ENCODE measurements at regions not wholly inside any gene's neighbourhood (a gene's known extent, or its start where the extent isn't known, plus 50 kb on each side); places are given as distances from the start of the nearest gene placed in this dataset.

DNA sequence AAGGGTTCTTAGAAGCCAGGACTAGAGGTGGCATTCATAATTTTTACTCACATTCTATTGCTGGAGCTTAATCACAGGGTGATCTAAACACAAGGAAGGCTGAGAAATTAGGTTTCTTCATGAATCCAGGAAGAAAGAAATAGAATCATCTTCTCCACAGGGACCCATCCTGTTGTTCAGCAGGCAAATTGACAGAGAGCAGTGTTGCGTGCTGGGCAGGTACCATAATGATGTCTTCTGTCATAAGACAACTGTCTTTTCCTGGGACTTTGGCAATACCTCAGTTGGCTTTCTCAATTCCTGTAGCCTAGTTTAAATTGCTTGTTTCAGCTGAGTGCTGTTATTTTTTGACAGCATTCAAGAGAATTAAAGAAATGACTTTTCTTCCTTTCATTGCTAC is 468.0 kb upstream of the SYT1 start:
- H3K27ac ChIP-seq: no peak overlapping the region
- no peak overlapping the region for H3K4me3 ChIP-seq
- 71 to 97% methylated on average over 1 of the region's 1 CpG for WGBS, 2 donors (ENCODE audit: low coverage in 1 of 2)
- intact Hi-C loops (cut with DNase I; ENCODE audit: low total_unique reads): no loop called here
- in situ Hi-C loops (cut with MboI; ENCODE audit: low pct_ligation_motif_present in 1 of 4, low pct_unique_long_range_greater_than_20kb in 1 of 4, low sequenced_read_pairs in 3 of 4): no loop called here
- H3K27me3 ChIP-seq: no peaks in the 10 kb centered on the region
- no peaks in the 10 kb centered on the region for H3K9me3 ChIP-seq
- no peaks in the 10 kb centered on the region for H3K4me1 ChIP-seq
- no peak for DNase-seq
- no peaks in the 10 kb centered on the region for H3K36me3 ChIP-seq
- TF ChIP-seq POLR2AphosphoS5 (IDR thresholded peaks at IDR 0.05) (no peak), EP300 (IDR thresholded peaks at IDR 0.05; ENCODE audit: low read depth) (no peak), POLR2A (IDR thresholded peaks at IDR 0.05) (no peak)
- TF ChIP-seq, protein P1, sequence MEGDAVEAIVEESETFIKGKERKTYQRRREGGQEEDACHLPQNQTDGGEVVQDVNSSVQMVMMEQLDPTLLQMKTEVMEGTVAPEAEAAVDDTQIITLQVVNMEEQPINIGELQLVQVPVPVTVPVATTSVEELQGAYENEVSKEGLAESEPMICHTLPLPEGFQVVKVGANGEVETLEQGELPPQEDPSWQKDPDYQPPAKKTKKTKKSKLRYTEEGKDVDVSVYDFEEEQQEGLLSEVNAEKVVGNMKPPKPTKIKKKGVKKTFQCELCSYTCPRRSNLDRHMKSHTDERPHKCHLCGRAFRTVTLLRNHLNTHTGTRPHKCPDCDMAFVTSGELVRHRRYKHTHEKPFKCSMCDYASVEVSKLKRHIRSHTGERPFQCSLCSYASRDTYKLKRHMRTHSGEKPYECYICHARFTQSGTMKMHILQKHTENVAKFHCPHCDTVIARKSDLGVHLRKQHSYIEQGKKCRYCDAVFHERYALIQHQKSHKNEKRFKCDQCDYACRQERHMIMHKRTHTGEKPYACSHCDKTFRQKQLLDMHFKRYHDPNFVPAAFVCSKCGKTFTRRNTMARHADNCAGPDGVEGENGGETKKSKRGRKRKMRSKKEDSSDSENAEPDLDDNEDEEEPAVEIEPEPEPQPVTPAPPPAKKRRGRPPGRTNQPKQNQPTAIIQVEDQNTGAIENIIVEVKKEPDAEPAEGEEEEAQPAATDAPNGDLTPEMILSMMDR (IDR thresholded peaks at IDR 0.05): no peak

DNA sequence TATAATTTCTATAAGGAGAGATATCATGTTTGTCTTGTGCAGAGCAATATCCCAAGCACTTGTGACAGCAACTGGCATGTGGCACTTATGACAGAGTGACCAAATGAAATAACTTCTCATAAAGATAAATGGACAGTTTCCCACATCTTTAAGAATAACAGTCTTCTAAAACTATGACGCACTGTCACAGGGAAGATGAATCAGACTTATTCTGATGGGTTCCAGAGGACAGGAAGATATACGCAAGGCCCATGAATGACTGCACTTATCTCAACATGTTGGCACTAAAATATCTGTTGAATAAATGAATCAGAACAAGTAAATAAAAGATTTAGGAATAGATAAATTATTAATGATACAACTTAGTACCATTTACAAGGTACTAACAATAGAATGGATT is 465.8 kb upstream of the SYT1 start:
- TF ChIP-seq POLR2AphosphoS5 (IDR thresholded peaks at IDR 0.05) (no peak), POLR2A (IDR thresholded peaks at IDR 0.05) (no peak), EP300 (IDR thresholded peaks at IDR 0.05; ENCODE audit: low read depth) (no peak)
- TF ChIP-seq, protein P1 (IDR thresholded peaks at IDR 0.05): no peak
- H3K36me3 ChIP-seq: no peaks in the 10 kb centered on the region
- DNase-seq: no peak
- intact Hi-C loops (cut with DNase I; ENCODE audit: low total_unique reads): no loop called here
- no peak overlapping the region for H3K27ac ChIP-seq
- H3K27me3 ChIP-seq: no peaks in the 10 kb centered on the region
- no peaks in the 10 kb centered on the region for H3K9me3 ChIP-seq
- in situ Hi-C loops (cut with MboI; ENCODE audit: low pct_ligation_motif_present in 1 of 4, low pct_unique_long_range_greater_than_20kb in 1 of 4, low sequenced_read_pairs in 3 of 4): no loop called here
- H3K4me3 ChIP-seq: no peak overlapping the region
- 90 to 94% methylated on average over 2 of the region's 2 CpGs for WGBS, 2 donors (ENCODE audit: low coverage in 1 of 2)
- no peaks in the 10 kb centered on the region for H3K4me1 ChIP-seq

DNA sequence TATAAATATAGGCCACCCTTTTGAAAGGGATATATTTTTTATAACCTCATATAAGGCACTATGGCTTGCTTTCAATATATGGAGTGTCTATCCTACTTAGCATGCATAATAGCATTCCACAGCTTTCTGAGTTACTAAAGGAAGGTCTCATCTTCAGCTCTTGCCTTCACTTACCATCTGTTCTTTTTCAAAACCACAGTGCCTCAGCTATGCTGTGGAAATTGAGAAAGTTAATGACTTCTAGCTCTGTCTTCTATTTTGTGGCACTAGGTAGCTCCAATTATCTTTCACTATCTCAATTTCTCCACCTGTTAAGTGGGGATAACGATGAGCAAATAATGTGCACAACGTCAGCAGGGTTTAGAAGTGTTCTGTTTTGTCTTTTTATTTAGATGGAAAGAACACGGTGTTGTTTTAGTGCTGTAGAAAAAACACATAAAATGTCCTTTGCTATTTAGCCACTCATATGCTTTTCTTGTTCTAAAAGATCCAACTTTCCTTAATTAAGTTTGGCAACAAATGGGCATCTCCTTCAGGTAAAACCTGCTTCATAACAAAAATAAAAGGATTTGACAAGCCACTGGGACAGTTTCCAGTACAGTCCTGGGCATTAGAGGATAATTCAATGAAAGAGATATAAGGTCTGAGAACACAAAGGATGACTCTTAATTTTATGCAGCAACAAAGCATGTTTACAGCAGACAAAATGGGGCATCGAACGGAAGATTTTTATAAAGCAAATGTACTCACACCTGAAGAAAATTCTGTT is 462.0 kb upstream of the SYT1 start:
- no peak overlapping the region for H3K27ac ChIP-seq
- in situ Hi-C loops (cut with MboI; ENCODE audit: low pct_ligation_motif_present in 1 of 4, low pct_unique_long_range_greater_than_20kb in 1 of 4, low sequenced_read_pairs in 3 of 4) (no loop called here), intact Hi-C loops (cut with DNase I; ENCODE audit: low total_unique reads) (no loop called here)
- DNase-seq: no peak
- 58 to 60% methylated on average over 5 of the region's 5 CpGs for WGBS, 2 donors (ENCODE audit: low coverage in 1 of 2)
- no peaks in the 10 kb centered on the region for H3K36me3 ChIP-seq
- H3K9me3 ChIP-seq: no peaks in the 10 kb centered on the region
- no peak overlapping the region for H3K4me3 ChIP-seq
- no peaks in the 10 kb centered on the region for H3K27me3 ChIP-seq
- no peaks in the 10 kb centered on the region for H3K4me1 ChIP-seq
- TF ChIP-seq, protein P1 (IDR thresholded peaks at IDR 0.05): no peak
- TF ChIP-seq POLR2A (IDR thresholded peaks at IDR 0.05) (no peak), EP300 (IDR thresholded peaks at IDR 0.05; ENCODE audit: low read depth) (no peak), POLR2AphosphoS5 (IDR thresholded peaks at IDR 0.05) (no peak)

DNA sequence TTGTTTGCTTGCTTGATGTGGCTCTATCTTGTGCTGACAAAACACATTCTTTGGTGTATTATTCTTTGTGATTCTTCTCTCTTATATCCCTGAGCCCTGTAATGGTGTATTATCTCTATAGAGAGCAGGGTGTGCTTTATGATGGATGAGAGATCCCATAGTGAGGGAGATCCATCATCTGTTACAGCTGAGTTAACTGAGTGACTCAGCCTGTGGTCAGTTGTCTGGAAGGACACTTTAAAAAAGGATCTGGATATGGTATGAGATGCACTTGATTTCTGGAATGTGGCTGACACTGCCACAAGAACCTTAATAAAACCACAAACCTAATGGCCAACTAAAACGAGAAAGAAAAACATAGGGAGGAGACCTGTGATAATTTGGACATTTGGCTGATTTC is 461.4 kb upstream of the SYT1 start:
- Histone ChIP-seq H3K27ac (no peak overlapping the region), H3K36me3 (no peaks in the 10 kb centered on the region), H3K9me3 (no peaks in the 10 kb centered on the region), H3K27me3 (no peaks in the 10 kb centered on the region), H3K4me1 (no peaks in the 10 kb centered on the region), H3K4me3 (no peak overlapping the region)
- 17 to 56% methylated on average over 1 of the region's 1 CpG for WGBS, 2 donors (ENCODE audit: low coverage in 1 of 2)
- intact Hi-C loops (cut with DNase I; ENCODE audit: low total_unique reads): no loop called here
- DNase-seq: no peak
- TF ChIP-seq POLR2AphosphoS5 (IDR thresholded peaks at IDR 0.05): no peak
- TF ChIP-seq EP300 (IDR thresholded peaks at IDR 0.05; ENCODE audit: low read depth): no peak
- no peak for TF ChIP-seq POLR2A (IDR thresholded peaks at IDR 0.05)
- TF ChIP-seq, protein P1 (IDR thresholded peaks at IDR 0.05): no peak
- in situ Hi-C loops (cut with MboI; ENCODE audit: low pct_ligation_motif_present in 1 of 4, low pct_unique_long_range_greater_than_20kb in 1 of 4, low sequenced_read_pairs in 3 of 4): no loop called here

Data from transverse colon (tissue), 4 donors.